HUES48 (cell line): ENCODE measurements at regions not wholly inside any gene's neighbourhood (a gene's known extent, or its start where the extent isn't known, plus 50 kb on each side); places are given as distances from the start of the nearest gene placed in this dataset.

Experiments used
- H3K27ac ChIP-seq: one replicate; pipeline ENCODE4 v1.7.0; 2013; ENCODE audit warnings: low read depth, low read length, inconsistent platforms
- H3K27me3 ChIP-seq: 2 replicates; pipeline ENCODE4 v1.6.1; 2013; ENCODE audit warnings: mild to moderate bottlenecking, low read length; ENCODE audit not compliant: control insufficient read depth, insufficient read depth
- H3K36me3 ChIP-seq: 2 replicates; pipeline ENCODE4 v1.6.1; 2013; ENCODE audit warnings: low read length; ENCODE audit not compliant: control insufficient read depth, insufficient read depth
- H3K4me1 ChIP-seq: 2 replicates; pipeline ENCODE4 v1.6.1; 2013; ENCODE audit warnings: mild to moderate bottlenecking, low read length; ENCODE audit not compliant: control insufficient read depth, insufficient read depth
- H3K4me3 ChIP-seq: 2 replicates; pipeline ENCODE4 v1.5.1; 2013; ENCODE audit warnings: mild to moderate bottlenecking, low read depth, low read length
- H3K9ac ChIP-seq: 2 replicates; pipeline ENCODE4 v1.6.1; 2013; ENCODE audit warnings: mild to moderate bottlenecking, low read depth, low read length, moderate library complexity
- H3K9me3 ChIP-seq: 2 replicates; pipeline ENCODE4 v1.6.1; 2013; ENCODE audit warnings: low read length; ENCODE audit not compliant: control insufficient read depth, insufficient read depth

DNA sequence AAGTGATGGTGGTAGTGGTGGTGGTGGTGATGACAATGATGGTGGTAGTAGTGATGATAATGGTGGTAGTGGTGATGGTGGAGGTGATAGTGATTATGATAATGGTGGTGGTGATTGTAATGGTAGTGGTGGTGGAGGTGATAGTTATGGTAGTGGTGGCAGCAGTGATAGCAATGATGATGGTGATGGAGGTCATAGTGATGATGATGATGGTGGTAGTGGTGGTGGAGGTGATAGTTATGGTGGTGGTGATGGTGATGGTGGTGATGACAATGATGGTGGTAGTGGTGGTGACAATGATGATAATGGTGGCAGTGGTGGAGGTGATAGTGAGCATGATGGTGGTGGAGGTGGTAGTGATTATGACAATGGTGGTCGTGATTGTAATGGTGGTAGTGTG is 191.7 kb upstream of the RNF32 start:
- Histone ChIP-seq H3K4me1 (no peaks in the 10 kb centered on the region), H3K36me3 (no peaks in the 10 kb centered on the region), H3K9ac (no peak overlapping the region), H3K9me3 (no peaks in the 10 kb centered on the region), H3K27me3 (no peaks in the 10 kb centered on the region), H3K27ac (no peak overlapping the region), H3K4me3 (no peak overlapping the region)

DNA sequence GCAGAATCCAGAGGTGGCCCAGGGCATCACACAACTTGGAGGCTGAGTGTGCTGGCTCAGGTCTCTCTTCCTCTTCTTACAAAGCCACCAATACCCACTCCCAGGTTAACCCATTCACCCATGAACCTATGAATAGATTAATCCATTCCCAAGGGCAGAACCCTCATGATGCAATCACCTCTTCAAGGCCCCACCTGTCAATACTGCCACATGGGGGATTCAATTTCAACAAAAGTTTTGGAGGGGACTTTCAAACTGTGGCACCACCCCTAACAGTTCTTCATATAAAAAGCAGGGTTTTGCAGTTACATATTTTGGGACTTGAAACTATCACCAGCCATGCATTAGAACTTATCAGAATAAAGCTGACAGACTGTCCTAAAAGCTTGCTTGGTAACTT is 193.6 kb upstream of the RNF32 start:
- Histone ChIP-seq H3K27me3 (no peaks in the 10 kb centered on the region), H3K9me3 (no peaks in the 10 kb centered on the region), H3K4me3 (no peak overlapping the region), H3K27ac (no peak overlapping the region), H3K36me3 (no peaks in the 10 kb centered on the region), H3K4me1 (peaks cover 12% of the 10 kb centered on the region), H3K9ac (no peak overlapping the region)

DNA sequence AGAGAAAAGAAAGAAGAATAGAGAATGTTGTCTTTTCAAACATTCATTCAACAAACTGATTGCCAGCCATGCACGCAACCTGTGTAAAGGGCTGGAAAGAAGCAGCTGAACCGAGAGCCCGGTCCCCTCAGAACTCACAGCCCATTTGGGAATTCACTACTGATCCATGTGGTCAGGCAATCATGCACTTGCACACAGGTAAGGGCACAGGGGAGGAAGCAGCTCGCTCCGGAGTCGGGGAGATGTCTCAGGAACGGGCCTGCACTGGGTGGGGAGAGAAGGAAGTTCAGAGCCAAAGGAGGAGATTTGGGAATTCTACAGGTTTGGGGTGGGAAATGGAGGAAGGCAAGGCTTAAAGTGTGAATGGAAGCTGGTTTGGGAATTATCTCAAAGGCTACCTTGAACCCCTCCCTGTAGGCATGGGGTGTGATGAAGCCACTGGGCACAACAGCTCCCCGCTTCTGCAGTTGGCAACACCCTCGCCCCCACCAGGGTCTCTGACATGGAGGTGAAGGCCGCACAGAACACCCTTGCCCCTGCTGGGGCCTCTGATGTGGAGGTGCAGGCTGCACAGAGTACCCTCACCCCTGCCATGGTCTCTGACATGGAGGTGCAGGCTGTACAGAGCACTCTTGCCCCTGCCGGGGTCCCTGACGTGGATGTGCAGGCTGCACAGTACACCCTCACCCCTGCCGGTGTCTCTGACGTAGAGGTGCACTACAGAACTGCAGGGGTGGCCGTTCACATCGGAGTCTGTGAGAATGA is 194.4 kb upstream of the RNF32 start:
- H3K27ac ChIP-seq, result no peak overlapping the region
- peaks cover 12% of the 10 kb centered on the region for H3K4me1 ChIP-seq
- H3K9ac ChIP-seq, result no peak overlapping the region
- no peaks in the 10 kb centered on the region for H3K9me3 ChIP-seq
- no peak overlapping the region for H3K4me3 ChIP-seq
- no peaks in the 10 kb centered on the region for H3K36me3 ChIP-seq
- no peaks in the 10 kb centered on the region for H3K27me3 ChIP-seq

DNA sequence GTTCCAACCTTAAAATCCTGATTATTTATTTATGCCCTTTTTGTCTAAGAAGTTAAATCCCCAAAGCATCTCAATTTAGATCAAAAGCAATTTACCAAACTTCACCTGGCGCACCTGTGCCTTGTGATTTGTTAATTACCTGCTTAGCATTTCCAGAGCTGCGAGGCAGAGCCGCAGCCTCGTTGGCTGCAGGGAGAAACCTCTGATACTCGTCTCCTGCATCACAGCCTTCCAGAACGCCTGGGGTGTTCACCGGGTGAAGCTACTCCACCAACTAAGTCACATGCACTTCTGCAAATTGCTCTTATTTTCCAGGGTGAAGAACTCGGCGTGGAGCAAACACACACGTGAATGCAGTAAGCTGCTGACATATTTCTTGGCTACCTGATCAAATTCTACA is 198.1 kb upstream of the RNF32 start:
- no peak overlapping the region for H3K9ac ChIP-seq
- no peak overlapping the region for H3K4me3 ChIP-seq
- no peak overlapping the region for H3K27ac ChIP-seq
- H3K9me3 ChIP-seq, result no peaks in the 10 kb centered on the region
- peaks cover 12% of the 10 kb centered on the region for H3K4me1 ChIP-seq
- no peaks in the 10 kb centered on the region for H3K36me3 ChIP-seq
- no peaks in the 10 kb centered on the region for H3K27me3 ChIP-seq

- Histone ChIP-seq H3K9me3 (no peaks in the 10 kb centered on the region), H3K27ac (no peak overlapping the region), H3K27me3 (no peaks in the 10 kb centered on the region)
Observed at GRCh38 chr7:156440456-156440855, 200.1 kb upstream of the RNF32 start.

GRCh38 chr7:156438011-156438410 is 202.6 kb upstream of the RNF32 start:
- H3K27ac ChIP-seq, result no peak overlapping the region
- H3K36me3 ChIP-seq, result no peaks in the 10 kb centered on the region
- H3K4me3 ChIP-seq, result no peak overlapping the region
- H3K4me1 ChIP-seq, result peaks cover 10% of the 10 kb centered on the region
- no peak overlapping the region for H3K9ac ChIP-seq
- no peaks in the 10 kb centered on the region for H3K9me3 ChIP-seq
- no peaks in the 10 kb centered on the region for H3K27me3 ChIP-seq

More at GRCh38 chr7:156440456-156440855, 200.1 kb upstream of the RNF32 start:
- H3K36me3 ChIP-seq, result no peaks in the 10 kb centered on the region
- no peak overlapping the region for H3K9ac ChIP-seq
- peaks cover 12% of the 10 kb centered on the region for H3K4me1 ChIP-seq
- H3K4me3 ChIP-seq, result no peak overlapping the region

- H3K4me1 ChIP-seq, result peaks cover under 1% of the 10 kb centered on the region; the same call in 1 of the 2 replicates
- H3K9me3 ChIP-seq, result no peaks in the 10 kb centered on the region
- no peaks in the 10 kb centered on the region for H3K27me3 ChIP-seq
- H3K4me3 ChIP-seq, result no peak overlapping the region
- H3K27ac ChIP-seq, result no peak overlapping the region
- H3K9ac ChIP-seq, result no peak overlapping the region
- no peaks in the 10 kb centered on the region for H3K36me3 ChIP-seq
Observed at GRCh38 chr7:156437021-156437614, 203.5 kb upstream of the RNF32 start.

DNA sequence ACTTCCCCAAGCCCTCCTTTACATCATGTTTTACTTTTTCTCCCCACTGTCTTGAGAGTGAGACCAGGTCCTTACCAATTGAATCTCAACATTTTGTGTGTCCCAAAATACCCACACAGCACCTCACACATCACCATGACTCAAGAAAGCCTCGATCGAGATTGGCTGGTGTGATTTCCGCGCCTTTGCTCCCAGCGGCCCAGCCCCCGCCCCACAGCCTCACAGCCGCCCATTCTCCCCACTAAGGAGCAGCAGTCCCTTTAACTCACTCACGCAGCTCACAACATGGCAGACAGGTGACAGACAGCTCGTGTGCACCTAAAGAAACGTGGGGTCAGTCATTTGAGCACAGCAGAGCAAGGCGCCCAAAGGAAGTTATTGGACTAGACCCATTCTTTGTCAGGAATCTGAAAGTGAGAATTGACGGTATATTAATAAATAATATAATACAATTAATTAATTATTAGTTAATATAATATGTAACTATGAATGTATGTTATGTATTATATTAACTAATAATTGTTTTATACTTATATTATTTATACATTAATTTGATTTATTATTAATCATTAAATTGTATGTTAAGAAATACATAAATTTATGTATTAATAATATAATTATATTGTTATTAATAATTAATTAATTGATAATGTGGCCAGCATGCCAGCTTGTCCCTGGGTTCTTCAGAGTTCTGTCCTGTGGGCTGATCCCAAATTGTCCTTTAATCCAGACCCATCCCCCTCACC is 204.9 kb upstream of the RNF32 start:
- Histone ChIP-seq H3K36me3 (no peaks in the 10 kb centered on the region), H3K9me3 (no peaks in the 10 kb centered on the region), H3K4me3 (no peak overlapping the region), H3K27me3 (no peaks in the 10 kb centered on the region), H3K4me1 (no peaks in the 10 kb centered on the region), H3K9ac (no peak overlapping the region), H3K27ac (no peak overlapping the region)

DNA sequence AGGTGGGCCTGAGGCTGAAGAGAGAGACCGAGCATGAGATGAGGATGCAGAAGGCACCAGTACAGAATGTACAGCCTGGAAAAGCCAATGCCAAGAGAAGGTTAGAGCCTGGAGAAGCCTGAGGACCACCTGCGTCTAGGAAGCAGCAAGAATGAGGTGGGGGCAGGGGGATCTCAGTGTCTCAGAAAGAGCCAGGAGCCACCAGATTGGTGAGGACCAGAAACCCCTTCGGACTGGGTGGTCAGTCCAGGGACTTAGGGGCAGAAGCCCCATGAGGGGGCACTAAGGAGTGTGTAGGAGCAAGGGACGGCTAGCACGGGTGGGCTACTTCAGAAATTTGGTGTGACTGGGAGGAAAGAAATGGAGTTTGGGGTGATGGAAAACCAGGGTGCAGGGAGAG is 205.9 kb upstream of the RNF32 start:
- no peak overlapping the region for H3K9ac ChIP-seq
- no peaks in the 10 kb centered on the region for H3K9me3 ChIP-seq
- H3K27ac ChIP-seq, result no peak overlapping the region
- H3K27me3 ChIP-seq, result no peaks in the 10 kb centered on the region
- H3K4me1 ChIP-seq, result no peaks in the 10 kb centered on the region
- no peak overlapping the region for H3K4me3 ChIP-seq
- H3K36me3 ChIP-seq, result no peaks in the 10 kb centered on the region

- Histone ChIP-seq H3K4me3 (no peak overlapping the region), H3K4me1 (no peaks in the 10 kb centered on the region), H3K9me3 (no peaks in the 10 kb centered on the region), H3K9ac (no peak overlapping the region), H3K27me3 (no peaks in the 10 kb centered on the region), H3K27ac (no peak overlapping the region), H3K36me3 (no peaks in the 10 kb centered on the region)
Observed at GRCh38 chr7:156432018-156432417, 208.6 kb upstream of the RNF32 start.

DNA sequence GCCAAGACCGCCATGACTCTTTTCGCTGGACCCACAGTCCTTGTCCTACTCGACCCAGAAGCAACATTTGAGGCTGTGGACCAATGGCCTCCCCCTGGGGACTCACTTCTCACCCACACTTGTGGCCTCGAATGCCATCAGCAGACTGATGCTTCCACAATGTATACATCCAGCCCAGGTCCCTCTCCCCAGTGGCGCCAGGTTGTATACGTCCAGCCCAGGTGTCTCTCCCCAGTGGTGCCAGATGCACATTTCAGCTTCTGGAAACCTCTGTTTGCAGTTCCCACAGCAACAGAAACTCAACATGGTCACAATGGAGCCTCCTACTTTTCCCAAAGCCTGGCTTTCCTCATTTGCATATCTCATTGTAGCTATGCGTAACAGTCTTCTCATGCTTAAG is 210.5 kb upstream of the RNF32 start:
- Histone ChIP-seq H3K36me3 (no peaks in the 10 kb centered on the region), H3K4me1 (no peaks in the 10 kb centered on the region), H3K4me3 (no peak overlapping the region), H3K9me3 (no peaks in the 10 kb centered on the region), H3K9ac (no peak overlapping the region), H3K27ac (no peak overlapping the region), H3K27me3 (no peaks in the 10 kb centered on the region)
